ENCODE measurements at regions not wholly inside any gene's neighbourhood (a gene's known extent, or its start where the extent isn't known, plus 50 kb on each side); places are given as distances from the start of the nearest gene placed in this dataset.

- WGBS: 65% methylated on average over 4 of the region's 4 CpGs
- no peaks in the 10 kb centered on the region for H3K27me3 ChIP-seq (replicated peaks; ENCODE audit: insufficient read depth)
- no peaks in the 10 kb centered on the region for H3K36me3 ChIP-seq
- no peaks in the 10 kb centered on the region for H3K4me1 ChIP-seq (replicated peaks)
- H3K27ac ChIP-seq: no peak overlapping the region
- DNase-seq (ENCODE audit: low spot score): no peak
- intact Hi-C loops (cut with DNase I): no loop called here
- no peak overlapping the region for H3K4me3 ChIP-seq
- no peak for TF ChIP-seq CTCF (IDR thresholded peaks at IDR 0.05)
- no peak for TF ChIP-seq POLR2A (IDR thresholded peaks at IDR 0.05)
- H3K9me3 ChIP-seq: no peaks in the 10 kb centered on the region
Observed at GRCh38 chr16:82384949-82385348, 214.9 kb upstream of the MPHOSPH6 start.

- no peak overlapping the region for H3K27ac ChIP-seq
Observed at GRCh38 chr16:82384017-82384416, 214.0 kb upstream of the MPHOSPH6 start.

GRCh38 chr16:82382521-82382920 lies 212.5 kb upstream of the MPHOSPH6 start:
- no peak for DNase-seq (ENCODE audit: low spot score)
- intact Hi-C loops (cut with DNase I): no loop called here
- H3K9me3 ChIP-seq: no peaks in the 10 kb centered on the region
- WGBS: 62% methylated on average over 4 of the region's 4 CpGs
- H3K27ac ChIP-seq: no peak overlapping the region
- TF ChIP-seq POLR2A (IDR thresholded peaks at IDR 0.05): no peak
- no peak for TF ChIP-seq CTCF (IDR thresholded peaks at IDR 0.05)
- no peak for TF ChIP-seq POLR2AphosphoS5 (IDR thresholded peaks at IDR 0.05)
- H3K27me3 ChIP-seq (replicated peaks; ENCODE audit: insufficient read depth): no peaks in the 10 kb centered on the region
- H3K4me3 ChIP-seq: no peak overlapping the region
- no peaks in the 10 kb centered on the region for H3K36me3 ChIP-seq
- no peaks in the 10 kb centered on the region for H3K4me1 ChIP-seq (replicated peaks)

More at GRCh38 chr16:82384017-82384416, 214.0 kb upstream of the MPHOSPH6 start:
- Histone ChIP-seq H3K4me1 (replicated peaks) (no peaks in the 10 kb centered on the region), H3K9me3 (no peaks in the 10 kb centered on the region), H3K4me3 (no peak overlapping the region), H3K36me3 (no peaks in the 10 kb centered on the region), H3K27me3 (replicated peaks; ENCODE audit: insufficient read depth) (no peaks in the 10 kb centered on the region)
- no peak for TF ChIP-seq POLR2A (IDR thresholded peaks at IDR 0.05)
- no peak for TF ChIP-seq CTCF (IDR thresholded peaks at IDR 0.05)
- no peak for TF ChIP-seq POLR2AphosphoS5 (IDR thresholded peaks at IDR 0.05)
- intact Hi-C loops (cut with DNase I): no loop called here
- no peak for DNase-seq (ENCODE audit: low spot score)
- WGBS: 89% methylated on average over 4 of the region's 4 CpGs

GRCh38 chr16:82379551-82379950 lies 209.5 kb upstream of the MPHOSPH6 start:
- 90% methylated on average over 5 of the region's 5 CpGs for WGBS
- intact Hi-C loops (cut with DNase I): no loop called here
- Histone ChIP-seq H3K27me3 (replicated peaks; ENCODE audit: insufficient read depth) (no peaks in the 10 kb centered on the region), H3K4me1 (replicated peaks) (no peaks in the 10 kb centered on the region), H3K27ac (no peak overlapping the region), H3K36me3 (no peaks in the 10 kb centered on the region), H3K4me3 (no peak overlapping the region), H3K9me3 (no peaks in the 10 kb centered on the region)
- TF ChIP-seq POLR2AphosphoS5 (IDR thresholded peaks at IDR 0.05) (no peak), POLR2A (IDR thresholded peaks at IDR 0.05) (no peak), CTCF (IDR thresholded peaks at IDR 0.05) (no peak)
- no peak for DNase-seq (ENCODE audit: low spot score)

- no peaks in the 10 kb centered on the region for H3K9me3 ChIP-seq
- 67% methylated on average over 2 of the region's 2 CpGs for WGBS
- H3K27ac ChIP-seq: no peak overlapping the region
- no peak overlapping the region for H3K4me3 ChIP-seq
- no peaks in the 10 kb centered on the region for H3K4me1 ChIP-seq (replicated peaks)
- H3K27me3 ChIP-seq (replicated peaks; ENCODE audit: insufficient read depth): no peaks in the 10 kb centered on the region
- H3K36me3 ChIP-seq: no peaks in the 10 kb centered on the region
- DNase-seq (ENCODE audit: low spot score): no peak
- intact Hi-C loops (cut with DNase I): no loop called here
- TF ChIP-seq CTCF (IDR thresholded peaks at IDR 0.05): no peak
- no peak for TF ChIP-seq POLR2AphosphoS5 (IDR thresholded peaks at IDR 0.05)
- TF ChIP-seq POLR2A (IDR thresholded peaks at IDR 0.05): no peak
Observed at GRCh38 chr16:82373976-82374375, 204.0 kb upstream of the MPHOSPH6 start.

Measured in prostate gland (tissue), 2 donors.